Neural progenitor cell (in vitro differentiated cells): ENCODE measurements at regions not wholly inside any gene's neighbourhood (a gene's known extent, or its start where the extent isn't known, plus 50 kb on each side); places are given as distances from the start of the nearest gene placed in this dataset.

Experiments
- DNase-seq: peaks from one replicate; pipeline ENCODE4 v3.0.0-alpha.2; 2016; ENCODE audit warnings: low spot score
- H2AFZ ChIP-seq: fragments of 200-600 bp; sonication (generic); replicated peaks from 2 replicates; pipeline ENCODE4 v1.6.1; 2016; ENCODE audit warnings: antibody characterized with exemption
- H3F3A ChIP-seq: fragments of 200-600 bp; sonication (generic); 2 replicates; pipeline ENCODE4 v1.6.1; 2016; ENCODE audit warnings: antibody characterized with exemption, low read depth
- H3K27ac ChIP-seq: fragments of 200-600 bp; sonication (generic); 2 replicates; pipeline ENCODE4 v1.5.1; 2016; ENCODE audit warnings: mild to moderate bottlenecking
- H3K27me3 ChIP-seq: fragments of 200-600 bp; sonication (generic); 2 replicates; pipeline ENCODE4 v1.6.1; 2016; ENCODE audit warnings: mild to moderate bottlenecking, moderate library complexity
- H3K36me3 ChIP-seq: fragments of 200-600 bp; sonication (generic); 2 replicates; pipeline ENCODE4 v1.5.1; 2016
- H3K4me1 ChIP-seq: fragments of 200-600 bp; sonication (generic); 2 replicates; pipeline ENCODE4 v1.6.1; 2016; ENCODE audit warnings: mixed run types
- H3K4me2 ChIP-seq: fragments of 200-600 bp; sonication (generic); 2 replicates; pipeline ENCODE4 v1.6.1; 2016
- H3K4me3 ChIP-seq: fragments of 200-600 bp; sonication (generic); 2 replicates; pipeline ENCODE4 v1.5.1; 2016
- H3K79me2 ChIP-seq: fragments of 200-600 bp; sonication (generic); 2 replicates; pipeline ENCODE4 v1.6.1; 2016; ENCODE audit warnings: low read depth
- H3K9ac ChIP-seq: fragments of 200-600 bp; sonication (generic); 2 replicates; pipeline ENCODE4 v1.6.1; 2016
- H3K9me3 ChIP-seq: fragments of 200-600 bp; sonication (generic); 2 replicates; pipeline ENCODE4 v1.5.1; 2016; ENCODE audit warnings: low read depth
- H4K20me1 ChIP-seq: fragments of 200-600 bp; sonication (generic); 2 replicates; pipeline ENCODE4 v1.6.1; 2016; ENCODE audit warnings: low read depth
- H3K27ac Mint-ChIP-seq: 3 replicates; pipeline ENCODE4 v1.8.0; 2021; ENCODE audit warnings: mixed read lengths
- H3K27me3 Mint-ChIP-seq: 2 replicates; pipeline ENCODE4 v1.8.0; 2022; ENCODE audit warnings: low read depth, mild to moderate bottlenecking, inconsistent platforms, moderate library complexity, mixed read lengths; ENCODE audit not compliant: insufficient read depth
- H3K36me3 Mint-ChIP-seq: 3 replicates; pipeline ENCODE4 v1.8.0; 2021; ENCODE audit warnings: mixed read lengths
- H3K4me1 Mint-ChIP-seq: 3 replicates; pipeline ENCODE4 v1.8.0; 2021; ENCODE audit warnings: mixed read lengths
- H3K4me3 Mint-ChIP-seq: 3 replicates; pipeline ENCODE4 v1.8.0; 2021; ENCODE audit warnings: mild to moderate bottlenecking, moderate library complexity, mixed read lengths
- H3K9me3 Mint-ChIP-seq: 3 replicates; pipeline ENCODE4 v1.8.0; 2020; ENCODE audit warnings: mixed read lengths
- CTCF ChIP-seq: fragments of 200-600 bp; sonication (generic); IDR thresholded peaks from 2 replicates; pipeline ENCODE4 v1.5.1; 2017; ENCODE audit warnings: antibody characterized with exemption, mild to moderate bottlenecking
- EZH2 ChIP-seq: fragments of 200-600 bp; sonication (generic); IDR thresholded peaks from 2 replicates; pipeline ENCODE4 v1.6.1; 2017; ENCODE audit warnings: antibody characterized with exemption, mild to moderate bottlenecking, moderate library complexity
- EZH2phosphoT487 ChIP-seq: fragments of 200-600 bp; sonication (generic); IDR thresholded peaks from 2 replicates; pipeline ENCODE4 v1.6.1; 2017; ENCODE audit warnings: antibody characterized with exemption

- H3K4me3 Mint-ChIP-seq: no peak overlapping the region
- H3K9me3 ChIP-seq: no peaks in the 10 kb centered on the region
- TF ChIP-seq EZH2: no peak
- no peaks in the 10 kb centered on the region for H3K36me3 ChIP-seq
- no peak overlapping the region for H3K4me3 ChIP-seq
- H3K36me3 Mint-ChIP-seq: no peaks in the 10 kb centered on the region
- H4K20me1 ChIP-seq: no peaks in the 10 kb centered on the region
- peaks cover 2% of the 10 kb centered on the region for H3K9me3 Mint-ChIP-seq
- H3K4me1 ChIP-seq: peaks cover 4% of the 10 kb centered on the region
- no peak overlapping the region for H3K27ac Mint-ChIP-seq
- H3F3A ChIP-seq: no peaks in the 10 kb centered on the region
- H2AFZ ChIP-seq: no peak overlapping the region
- peaks cover 2% of the 10 kb centered on the region for H3K27me3 Mint-ChIP-seq
- no peaks in the 10 kb centered on the region for H3K79me2 ChIP-seq
- H3K4me2 ChIP-seq: no peak overlapping the region
- no peak overlapping the region for H3K9ac ChIP-seq
- DNase-seq: no peak
- no peaks in the 10 kb centered on the region for H3K27me3 ChIP-seq
- no peak overlapping the region for H3K27ac ChIP-seq
- H3K4me1 Mint-ChIP-seq: peaks cover 7% of the 10 kb centered on the region
These were observed 334.2 kb downstream of the BMP4 start for GRCh38 chr14:53622447-53622846.

- peaks cover 4% of the 10 kb centered on the region for H3K4me1 ChIP-seq
- H3K36me3 ChIP-seq: no peaks in the 10 kb centered on the region
- TF ChIP-seq EZH2phosphoT487 (no peak), EZH2 (no peak), CTCF (no peak)
- Mint-ChIP-seq H3K4me1 (peaks cover 6% of the 10 kb centered on the region), H3K4me3 (no peak overlapping the region), H3K27me3 (peaks cover 2% of the 10 kb centered on the region), H3K9me3 (peaks cover 2% of the 10 kb centered on the region), H3K27ac (no peak overlapping the region), H3K36me3 (no peaks in the 10 kb centered on the region)
- no peak overlapping the region for H3K4me3 ChIP-seq
- H3K27ac ChIP-seq: no peak overlapping the region
- H3K79me2 ChIP-seq: no peaks in the 10 kb centered on the region
- H2AFZ ChIP-seq: no peak overlapping the region
- H4K20me1 ChIP-seq: no peaks in the 10 kb centered on the region
- no peaks in the 10 kb centered on the region for H3F3A ChIP-seq
- H3K9ac ChIP-seq: no peak overlapping the region
- no peaks in the 10 kb centered on the region for H3K27me3 ChIP-seq
- H3K9me3 ChIP-seq: no peaks in the 10 kb centered on the region
- no peak for DNase-seq
- H3K4me2 ChIP-seq: no peak overlapping the region
These were observed 334.7 kb downstream of the BMP4 start for GRCh38 chr14:53621921-53622320.

- H3K36me3 Mint-ChIP-seq: no peaks in the 10 kb centered on the region
- no peaks in the 10 kb centered on the region for H3K27me3 ChIP-seq
- no peak for DNase-seq
- no peaks in the 10 kb centered on the region for H4K20me1 ChIP-seq
- H3K9me3 Mint-ChIP-seq: peaks cover 5% of the 10 kb centered on the region
- no peak overlapping the region for H2AFZ ChIP-seq
- no peak overlapping the region for H3K27ac Mint-ChIP-seq
- TF ChIP-seq EZH2 (no peak), CTCF (no peak), EZH2phosphoT487 (no peak)
- no peaks in the 10 kb centered on the region for H3K36me3 ChIP-seq
- peaks cover 2% of the 10 kb centered on the region for H3K27me3 Mint-ChIP-seq
- H3K4me1 ChIP-seq: peaks cover 4% of the 10 kb centered on the region
- no peak overlapping the region for H3K4me3 Mint-ChIP-seq
- H3K4me3 ChIP-seq: no peak overlapping the region
- H3K79me2 ChIP-seq: no peaks in the 10 kb centered on the region
- H3K4me1 Mint-ChIP-seq: peaks cover 4% of the 10 kb centered on the region
- no peak overlapping the region for H3K4me2 ChIP-seq
- no peak overlapping the region for H3K9ac ChIP-seq
- no peaks in the 10 kb centered on the region for H3K9me3 ChIP-seq
- H3F3A ChIP-seq: no peaks in the 10 kb centered on the region
- no peak overlapping the region for H3K27ac ChIP-seq
These were observed 335.2 kb downstream of the BMP4 start for GRCh38 chr14:53621433-53621832.

- Histone ChIP-seq H3F3A (no peaks in the 10 kb centered on the region), H4K20me1 (no peaks in the 10 kb centered on the region), H3K9me3 (no peaks in the 10 kb centered on the region), H3K36me3 (no peaks in the 10 kb centered on the region), H3K79me2 (no peaks in the 10 kb centered on the region), H3K4me1 (peaks cover 4% of the 10 kb centered on the region), H3K4me3 (no peak overlapping the region), H3K27me3 (no peaks in the 10 kb centered on the region), H2AFZ (no peak overlapping the region), H3K27ac (no peak overlapping the region), H3K4me2 (no peak overlapping the region), H3K9ac (no peak overlapping the region)
- DNase-seq: no peak
- H3K4me3 Mint-ChIP-seq: no peak overlapping the region
- peaks cover 4% of the 10 kb centered on the region for H3K4me1 Mint-ChIP-seq
- no peaks in the 10 kb centered on the region for H3K36me3 Mint-ChIP-seq
- TF ChIP-seq EZH2phosphoT487 (no peak), CTCF (no peak), EZH2 (no peak)
- H3K9me3 Mint-ChIP-seq: peaks cover 5% of the 10 kb centered on the region
- H3K27me3 Mint-ChIP-seq: peaks cover 2% of the 10 kb centered on the region
- H3K27ac Mint-ChIP-seq: no peak overlapping the region
These were observed 335.7 kb downstream of the BMP4 start for GRCh38 chr14:53620890-53621289.
